GM12878 (cell line): ENCODE measurements at regions not wholly inside any gene's neighbourhood (a gene's known extent, or its start where the extent isn't known, plus 50 kb on each side); places are given as distances from the start of the nearest gene placed in this dataset.

Experiments used
- ATAC-seq: fragments of 200-7000 bp; cut with Tn5 transposase; 3 replicates; pipeline ENCODE4 v1.9.1; 2020; ENCODE audit warnings: mild to moderate bottlenecking, moderate library complexity
- BruUV-seq: library from RNA; stranded (reverse); fragments of 400-500 nt; replicated peaks from 2 replicates; lab custom pipeline; 2021; lab: Mats Ljungman, UMichigan
- CTCF ChIA-PET: fragments of 300-600 bp; sonication (Branson Sonifier 250); formaldehyde crosslinking; extraction: SDS; loops from one replicate; lab custom pipeline; 2021; ENCODE audit warnings: inconsistent platforms; lab: Yijun Ruan, JAX
- POLR2A ChIA-PET: fragments of 350-600 bp; formaldehyde crosslinking; extraction: SDS; loops from one replicate; lab custom pipeline; 2021; ENCODE audit warnings: inconsistent platforms; lab: Charles Lee
- RAD21 ChIA-PET: fragments of 300-600 bp; sonication (Branson Sonifier 250); formaldehyde crosslinking; loops from one replicate; lab custom pipeline; 2023; ENCODE audit warnings: antibody characterized with exemption; ENCODE audit not compliant: unreplicated experiment; lab: Charles Lee
- SMC1A ChIA-PET: fragments of 300-600 bp; sonication (Branson Sonifier 250); formaldehyde crosslinking; loops from one replicate; lab custom pipeline; 2023; ENCODE audit not compliant: unreplicated experiment, uncharacterized antibody; lab: Charles Lee
- DNase-seq: peaks from one replicate; pipeline ENCODE4 v3.0.0-alpha.2; 2011; ENCODE audit warnings: low read depth, low spot score
- FAIRE-seq: peaks from 3 replicates; lab custom pipeline; 2011; peaks lifted over from hg19 to GRCh38; lab: Jason Lieb, UNC
- H2AFZ ChIP-seq: 2 replicates; pipeline ENCODE4 v1.6.0; 2011; ENCODE audit warnings: low read depth, low read length, control low read depth; ENCODE audit not compliant: control insufficient read depth
- H3K27ac ChIP-seq: 2 replicates; pipeline ENCODE4 v1.5.1; 2011; ENCODE audit warnings: control low read depth; ENCODE audit not compliant: control insufficient read depth, insufficient read depth
- H3K27me3 ChIP-seq, 2 experiments: replicated peaks in 1 of 2; 2 replicates each; pipeline versions ENCODE4 v1.6.0 to v1.6.1; 2011; ENCODE audit warnings: low read length in 1 of 2; ENCODE audit not compliant: control insufficient read depth in 2 of 2, insufficient read depth in 2 of 2
- H3K36me3 ChIP-seq, 2 experiments: 2 replicates each; pipeline ENCODE4 v1.5.1; 2011; ENCODE audit warnings: low read length in 1 of 2; ENCODE audit not compliant: control insufficient read depth in 2 of 2, insufficient read depth in 2 of 2
- H3K4me1 ChIP-seq: 2 replicates; pipeline ENCODE4 v1.6.1; 2011; ENCODE audit warnings: mild to moderate bottlenecking, low read length, moderate library complexity, mixed read lengths; ENCODE audit not compliant: control insufficient read depth, insufficient read depth
- H3K4me2 ChIP-seq: 2 replicates; pipeline ENCODE4 v1.6.0; 2011; ENCODE audit warnings: control low read depth; ENCODE audit not compliant: control insufficient read depth, insufficient read depth
- H3K4me3 ChIP-seq: fragments of 200-600 bp; sonication (generic); 2 replicates; pipeline ENCODE4 v1.5.1; 2016
- H3K79me2 ChIP-seq: 2 replicates; pipeline ENCODE4 v1.6.0; 2011; ENCODE audit warnings: low read length; ENCODE audit not compliant: control insufficient read depth, insufficient read depth
- H3K9ac ChIP-seq: 2 replicates; pipeline ENCODE4 v1.8.0; 2011; ENCODE audit warnings: low read length, control low read depth, mixed read lengths; ENCODE audit not compliant: control insufficient read depth, insufficient read depth
- H3K9me3 ChIP-seq: replicated peaks from 3 replicates; pipeline ENCODE4 v1.5.1; 2011; ENCODE audit warnings: mild to moderate bottlenecking, low read length; ENCODE audit not compliant: control insufficient read depth, insufficient read depth
- H4K20me1 ChIP-seq: 2 replicates; pipeline ENCODE4 v1.6.0; 2011; ENCODE audit not compliant: control insufficient read depth, insufficient read depth
- MYB ChIP-seq: fragments of 150-350 bp; IDR thresholded peaks from 2 replicates; pipeline ENCODE4 v1.6.1; 2014; ENCODE audit warnings: mild to moderate bottlenecking, low read depth, low read length, borderline replicate concordance
- REST ChIP-seq: IDR thresholded peaks from 2 replicates; pipeline ENCODE4 v1.6.1; 2012; ENCODE audit warnings: mild to moderate bottlenecking, low read depth, low read length
- SREBF2 ChIP-seq: IDR thresholded peaks from 2 replicates; pipeline ENCODE4 v1.6.1; 2012; ENCODE audit warnings: mild to moderate bottlenecking, low read length
- WGBS: methylation state at CpG from one replicate; pipeline ENCODE4 v1.1.6; 2016; ENCODE audit warnings: low lambda C conversion rate; ENCODE audit not compliant: insufficient replicate concordance, insufficient coverage; ENCODE audit errors: missing lambda C conversion rate; 5-methylcytosine and 5-hydroxymethylcytosine counted together
- in situ Hi-C: fragments of 300-500 bp; cut with MboI; formaldehyde crosslinking; loops from 9 replicates; pipeline ENCODE4 v1.14.3; 2018; ENCODE audit warnings: mixed read lengths
- intact Hi-C: fragments of 100-400 bp; cut with micrococcal nuclease; formaldehyde crosslinking; loops from one replicate; pipeline ENCODE4 v1.14.2; 2022; ENCODE audit not compliant: unreplicated experiment

GRCh38 chr18:43772907-43773306 lies 495.6 kb upstream of the SYT4 start (continued):
- TF ChIP-seq REST, result no peak

- no peak for FAIRE-seq
- in situ Hi-C loops (no loop called here), intact Hi-C loops (no loop called here)
- WGBS, result 37% methylated on average over 5 of the region's 5 CpGs
- RAD21 ChIA-PET, result no interaction called here
- no peak for DNase-seq
- H3K36me3 ChIP-seq, result no peaks in the 10 kb centered on the region
- CTCF ChIA-PET, result interaction anchor here (0.5 to 1.0 kb wide), 2 partner anchors 34 to 280 kb away, joined by 3 read pairs; no protein-coding TSS in a partner anchor
- no peak overlapping the region for H3K27ac ChIP-seq
- no peak overlapping the region for H3K4me2 ChIP-seq
- H3K9me3 ChIP-seq, result no peaks in the 10 kb centered on the region
- no peak overlapping the region for H2AFZ ChIP-seq
- no peaks in the 10 kb centered on the region for H3K79me2 ChIP-seq
- POLR2A ChIA-PET, result no interaction called here
- SMC1A ChIA-PET, result no interaction called here
- no peaks in the 10 kb centered on the region for H3K4me1 ChIP-seq
- TF ChIP-seq SREBF2 (no peak), MYB (no peak)
- H4K20me1 ChIP-seq, result no peaks in the 10 kb centered on the region
- no peak for ATAC-seq
- no peak overlapping the region for H3K4me3 ChIP-seq
- H3K27me3 ChIP-seq, result no peaks in the 10 kb centered on the region
- no TSS peak for BruUV-seq
- H3K9ac ChIP-seq, result no peak overlapping the region
Measured at GRCh38 chr18:43774497-43774896, 497.2 kb upstream of the SYT4 start.
